BLaER1 treated with 17β-estradiol and CSF1 and Interleukin-3, amounts not matched to agents 10 nM and 100 nM (cell line): ENCODE measurements at regions not wholly inside any gene's neighbourhood (a gene's known extent, or its start where the extent isn't known, plus 50 kb on each side); places are given as distances from the start of the nearest gene placed in this dataset.

Source experiments
- H3K27ac ChIP-seq, 11 experiments: shearing (Covaris generic); formaldehyde crosslinking; 2 replicates each; pipeline ENCODE4 v1.8.1; 2022
- H3K27me3 ChIP-seq, 11 experiments: shearing (Covaris generic); formaldehyde crosslinking; 2 replicates each; pipeline ENCODE4 v1.8.1; 2022
- H3K36me3 ChIP-seq, 11 experiments: shearing (Covaris generic); formaldehyde crosslinking; 2 replicates each; pipeline ENCODE4 v1.8.1; 2022
- H3K4me1 ChIP-seq, 10 experiments: shearing (Covaris generic); formaldehyde crosslinking; 2 replicates each; pipeline ENCODE4 v1.8.1; 2022
- H3K4me2 ChIP-seq, 11 experiments: shearing (Covaris generic); formaldehyde crosslinking; 2 replicates each; pipeline ENCODE4 v1.8.1; 2022
- H3K4me3 ChIP-seq, 10 experiments: shearing (Covaris generic); formaldehyde crosslinking; 2 replicates each; pipeline ENCODE4 v1.8.1; 2022
- H3K9ac ChIP-seq, 11 experiments: shearing (Covaris generic); formaldehyde crosslinking; 2 replicates each; pipeline ENCODE4 v1.8.1; 2022
- H3K9me3 ChIP-seq, 11 experiments: shearing (Covaris generic); formaldehyde crosslinking; replicated peaks in 1 of 11; 2 replicates each; pipeline ENCODE4 v1.8.1; 2022
- H4K20me1 ChIP-seq, 11 experiments: shearing (Covaris generic); formaldehyde crosslinking; 2 replicates each; pipeline ENCODE4 v1.8.1; 2022
- Cebpa-rat ChIP-seq, 11 experiments: shearing (Covaris generic); IDR thresholded peaks; 2 replicates each; pipeline ENCODE4 v1.8.1; 2022

DNA sequence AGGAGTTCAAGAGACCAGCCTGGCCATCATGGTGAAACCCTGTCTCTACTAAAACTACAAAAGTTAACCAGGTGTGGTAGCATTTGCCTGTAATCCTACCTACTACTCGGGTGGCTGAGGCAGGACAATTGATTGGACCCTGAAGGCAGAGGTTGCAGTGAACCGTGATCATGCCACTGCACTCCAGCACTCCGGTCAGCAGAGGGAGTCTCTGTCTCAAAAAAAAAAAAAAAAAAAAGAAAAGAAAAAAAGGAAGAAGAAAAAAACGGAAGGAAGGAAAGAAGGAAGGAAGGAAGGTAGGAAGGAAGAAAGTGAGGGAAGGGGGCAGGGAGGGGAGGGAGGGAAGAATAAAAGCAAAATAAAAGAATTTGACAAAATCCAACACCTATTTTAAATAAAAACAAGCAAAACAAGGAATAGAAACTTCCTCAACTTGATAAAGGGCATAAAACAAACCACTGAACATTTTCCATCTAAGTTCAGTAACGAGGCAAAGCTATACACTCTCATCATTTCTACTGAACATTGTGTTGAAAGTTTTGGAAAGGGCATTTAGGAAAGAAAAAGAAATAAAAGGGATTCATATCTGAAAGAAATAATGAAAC is 411.6 kb upstream of the SLITRK5 start:
- TF ChIP-seq Cebpa-rat (IDR thresholded peaks at IDR 0.05) = no peak
- H4K20me1 ChIP-seq = no peaks in the 10 kb centered on the region
- no peaks in the 10 kb centered on the region for H3K27me3 ChIP-seq
- H3K4me3 ChIP-seq = no peak overlapping the region
- no peak overlapping the region for H3K27ac ChIP-seq
- H3K9ac ChIP-seq = no peak overlapping the region
- H3K36me3 ChIP-seq = no peaks in the 10 kb centered on the region
- no peak overlapping the region for H3K4me2 ChIP-seq
- no peaks in the 10 kb centered on the region for H3K4me1 ChIP-seq
- H3K9me3 ChIP-seq = peaks cover 0 to 8% (median 4%) of the 10 kb centered on the region in 11 experiments; a peak in 4 of 22 replicates

- H3K36me3 ChIP-seq = no peaks in the 10 kb centered on the region
- no peak overlapping the region for H3K27ac ChIP-seq
- no peaks in the 10 kb centered on the region for H3K4me1 ChIP-seq
- H3K4me2 ChIP-seq = no peak overlapping the region
- no peak overlapping the region for H3K9ac ChIP-seq
- H4K20me1 ChIP-seq = no peaks in the 10 kb centered on the region
- TF ChIP-seq Cebpa-rat (IDR thresholded peaks at IDR 0.05) = no peak
- no peaks in the 10 kb centered on the region for H3K27me3 ChIP-seq
- H3K9me3 ChIP-seq = no peaks in the 10 kb centered on the region
- H3K4me3 ChIP-seq = no peak overlapping the region
Measured at GRCh38 chr13:87274209-87274819, 396.9 kb upstream of the SLITRK5 start.

GRCh38 chr13:87280139-87280538 is 391.0 kb upstream of the SLITRK5 start:
- Histone ChIP-seq H3K9ac (no peak overlapping the region), H3K4me1 (no peaks in the 10 kb centered on the region), H3K36me3 (no peaks in the 10 kb centered on the region), H4K20me1 (no peaks in the 10 kb centered on the region), H3K27me3 (no peaks in the 10 kb centered on the region), H3K9me3 (no peaks in the 10 kb centered on the region), H3K27ac (no peak overlapping the region), H3K4me2 (no peak overlapping the region), H3K4me3 (no peak overlapping the region)
- TF ChIP-seq Cebpa-rat (IDR thresholded peaks at IDR 0.05) = no peak

GRCh38 chr13:87287721-87288120 is 383.4 kb upstream of the SLITRK5 start:
- H3K4me2 ChIP-seq = no peak overlapping the region
- H3K4me3 ChIP-seq = no peak overlapping the region
- H3K27ac ChIP-seq = no peak overlapping the region
- no peak overlapping the region for H3K9ac ChIP-seq
- no peaks in the 10 kb centered on the region for H3K9me3 ChIP-seq
- H3K4me1 ChIP-seq = no peaks in the 10 kb centered on the region
- no peak for TF ChIP-seq Cebpa-rat (IDR thresholded peaks at IDR 0.05)
- no peaks in the 10 kb centered on the region for H4K20me1 ChIP-seq
- H3K27me3 ChIP-seq = no peaks in the 10 kb centered on the region
- no peaks in the 10 kb centered on the region for H3K36me3 ChIP-seq

DNA sequence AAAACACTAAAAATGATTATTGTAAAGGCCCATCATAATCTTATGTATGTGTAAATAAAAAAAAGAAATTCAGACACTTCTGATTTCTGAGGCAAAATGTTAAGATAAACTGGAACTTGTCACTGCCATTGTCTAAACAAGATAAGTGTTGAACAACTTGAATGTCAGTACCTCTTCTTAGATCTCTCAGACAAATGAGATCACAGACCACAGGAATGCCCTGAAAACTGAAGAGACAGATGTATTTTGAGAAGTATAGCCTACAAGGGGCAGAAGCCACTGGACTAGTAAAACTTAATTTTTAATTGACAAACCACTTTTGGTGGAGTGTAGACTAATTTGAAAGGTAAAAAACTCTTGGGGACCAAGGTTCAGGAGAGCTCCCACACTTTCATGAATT is 375.5 kb upstream of the SLITRK5 start:
- Histone ChIP-seq H3K4me2 (no peak overlapping the region), H4K20me1 (no peaks in the 10 kb centered on the region), H3K27me3 (no peaks in the 10 kb centered on the region), H3K4me1 (no peaks in the 10 kb centered on the region), H3K36me3 (no peaks in the 10 kb centered on the region), H3K9ac (no peak overlapping the region), H3K9me3 (no peaks in the 10 kb centered on the region), H3K27ac (no peak overlapping the region), H3K4me3 (no peak overlapping the region)
- TF ChIP-seq Cebpa-rat (IDR thresholded peaks at IDR 0.05) = no peak

- Histone ChIP-seq H3K9me3 (0 out of 22 replicates have a peak, but pooled peaks cover 0 to 3% (median 0%) of the 10 kb centered on the region in 11 experiments), H3K4me2 (no peak overlapping the region), H3K36me3 (no peaks in the 10 kb centered on the region), H3K4me1 (no peaks in the 10 kb centered on the region), H3K27me3 (no peaks in the 10 kb centered on the region), H3K4me3 (no peak overlapping the region), H4K20me1 (no peaks in the 10 kb centered on the region), H3K27ac (no peak overlapping the region), H3K9ac (no peak overlapping the region)
- TF ChIP-seq Cebpa-rat (IDR thresholded peaks at IDR 0.05) = no peak
Measured at GRCh38 chr13:87302034-87302433, 369.1 kb upstream of the SLITRK5 start.

DNA sequence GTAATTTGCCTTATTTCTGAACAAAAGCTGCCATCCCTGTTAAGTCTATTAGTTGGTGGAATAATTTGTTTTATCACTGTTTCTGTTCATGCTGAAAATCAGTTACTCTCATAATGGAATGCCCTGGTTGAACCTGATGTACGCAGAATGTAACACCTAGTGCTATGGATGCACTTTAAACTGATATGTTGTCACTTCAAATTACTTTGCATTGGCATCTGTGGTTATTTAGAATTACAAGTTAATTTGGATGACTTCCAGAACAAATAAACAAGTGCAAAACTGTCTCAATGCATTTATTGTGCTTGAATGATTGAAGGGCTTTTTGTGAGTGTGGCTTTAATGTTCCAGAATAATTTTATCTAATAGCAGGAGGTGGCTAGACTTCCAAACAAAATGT is 368.2 kb upstream of the SLITRK5 start:
- H3K9me3 ChIP-seq = 0 out of 22 replicates have a peak, but pooled peaks cover 0 to 3% (median 0%) of the 10 kb centered on the region in 11 experiments
- H3K4me3 ChIP-seq = no peak overlapping the region
- H3K4me1 ChIP-seq = no peaks in the 10 kb centered on the region
- H3K27ac ChIP-seq = no peak overlapping the region
- no peak for TF ChIP-seq Cebpa-rat (IDR thresholded peaks at IDR 0.05)
- no peaks in the 10 kb centered on the region for H3K27me3 ChIP-seq
- H3K9ac ChIP-seq = no peak overlapping the region
- H3K36me3 ChIP-seq = no peaks in the 10 kb centered on the region
- H4K20me1 ChIP-seq = no peaks in the 10 kb centered on the region
- no peak overlapping the region for H3K4me2 ChIP-seq

DNA sequence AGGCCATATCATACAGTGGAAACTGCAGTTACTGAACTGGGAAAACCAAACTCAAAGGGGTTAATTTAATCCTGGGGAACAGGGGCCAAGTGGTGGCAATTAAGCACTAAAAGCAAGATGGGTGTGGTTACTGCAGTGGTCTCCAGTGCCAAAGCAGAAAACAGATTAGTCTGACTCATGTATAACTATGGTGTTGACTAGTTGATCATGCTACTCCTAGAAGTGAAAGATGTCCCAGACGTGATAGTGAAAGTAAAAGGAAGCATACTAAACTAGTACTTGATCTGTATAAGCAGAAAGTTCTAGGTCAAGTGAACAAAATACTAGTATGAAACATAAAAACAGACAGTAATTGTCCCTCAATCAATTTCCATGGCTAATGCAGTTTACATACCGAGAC is 360.0 kb upstream of the SLITRK5 start:
- no peaks in the 10 kb centered on the region for H3K36me3 ChIP-seq
- H4K20me1 ChIP-seq = no peaks in the 10 kb centered on the region
- no peak overlapping the region for H3K27ac ChIP-seq
- H3K4me1 ChIP-seq = no peaks in the 10 kb centered on the region
- H3K4me2 ChIP-seq = no peak overlapping the region
- H3K27me3 ChIP-seq = no peaks in the 10 kb centered on the region
- H3K4me3 ChIP-seq = no peak overlapping the region
- no peaks in the 10 kb centered on the region for H3K9me3 ChIP-seq
- TF ChIP-seq Cebpa-rat (IDR thresholded peaks at IDR 0.05) = no peak
- no peak overlapping the region for H3K9ac ChIP-seq

- Histone ChIP-seq H3K4me3 (no peak overlapping the region), H3K9me3 (no peaks in the 10 kb centered on the region)
Measured at GRCh38 chr13:87314822-87315221, 356.3 kb upstream of the SLITRK5 start.

GRCh38 chr13:87322386-87322785 is 348.8 kb upstream of the SLITRK5 start:
- 0 out of 22 replicates have a peak, but pooled peaks cover 0 to 3% (median 0%) of the 10 kb centered on the region in 11 experiments for H3K9me3 ChIP-seq
- no peaks in the 10 kb centered on the region for H3K36me3 ChIP-seq
- no peak overlapping the region for H3K9ac ChIP-seq
- H3K27ac ChIP-seq = no peak overlapping the region
- no peak overlapping the region for H3K4me2 ChIP-seq
- no peaks in the 10 kb centered on the region for H4K20me1 ChIP-seq
- H3K4me1 ChIP-seq = no peaks in the 10 kb centered on the region
- H3K27me3 ChIP-seq = no peaks in the 10 kb centered on the region
- TF ChIP-seq Cebpa-rat (IDR thresholded peaks at IDR 0.05) = no peak
- H3K4me3 ChIP-seq = no peak overlapping the region

More at GRCh38 chr13:87314822-87315221, 356.3 kb upstream of the SLITRK5 start:
- no peaks in the 10 kb centered on the region for H3K27me3 ChIP-seq
- H3K4me1 ChIP-seq = no peaks in the 10 kb centered on the region
- no peaks in the 10 kb centered on the region for H4K20me1 ChIP-seq
- H3K36me3 ChIP-seq = no peaks in the 10 kb centered on the region
- no peak overlapping the region for H3K27ac ChIP-seq
- no peak overlapping the region for H3K4me2 ChIP-seq
- no peak for TF ChIP-seq Cebpa-rat (IDR thresholded peaks at IDR 0.05)
- H3K9ac ChIP-seq = no peak overlapping the region
